Thyroid gland (tissue), 4 donors: ENCODE measurements at regions not wholly inside any gene's neighbourhood (a gene's known extent, or its start where the extent isn't known, plus 50 kb on each side); places are given as distances from the start of the nearest gene placed in this dataset.

Source experiments
- DNase-seq, 2 donors: peaks; one replicate each; pipeline ENCODE4 v3.0.0-alpha.2; 2019
- H3K27ac ChIP-seq, 3 donors: fragments of 200-600 bp; sonication (generic); 1 replicate in 2 of 3; 2 replicates in 1 of 3; pipeline ENCODE4 v1.5.1; 2016 to 2019; ENCODE audit warnings: mild to moderate bottlenecking in 1 of 3, moderate library complexity in 1 of 3
- H3K27me3 ChIP-seq: fragments of 200-600 bp; sonication (generic); one replicate; pipeline ENCODE4 v1.5.1; 2019
- H3K36me3 ChIP-seq, 2 donors: fragments of 200-600 bp; sonication (generic); one replicate each; pipeline ENCODE4 v1.5.1; 2016 to 2019
- H3K4me1 ChIP-seq, 2 donors: fragments of 200-600 bp; sonication (generic); one replicate each; pipeline ENCODE4 v1.5.1; 2017 to 2019
- H3K4me3 ChIP-seq, 3 donors: fragments of 200-600 bp; sonication (generic); replicated peaks in 1 of 3; 1 replicate in 2 of 3; 2 replicates in 1 of 3; pipeline ENCODE4 v1.5.1; 2016; ENCODE audit warnings: mild to moderate bottlenecking in 1 of 3
- H3K9me3 ChIP-seq: fragments of 200-600 bp; sonication (generic); one replicate; pipeline ENCODE4 v1.5.1; 2017
- POLR2A ChIP-seq, 2 donors: fragments of 450-650 bp; IDR thresholded peaks; one replicate each; pipeline ENCODE4 v1.6.1; 2017; ENCODE audit warnings: antibody characterized with exemption in 2 of 2, mild to moderate bottlenecking in 2 of 2, moderate library complexity in 1 of 2
- WGBS, 2 donors: methylation state at CpG; one replicate each; pipeline ENCODE4 v1.1.5; 2017; 5-methylcytosine and 5-hydroxymethylcytosine counted together
- intact Hi-C: fragments of 100-400 bp; cut with DNase I; formaldehyde crosslinking; loops from one replicate; pipeline ENCODE4 v1.15.1; 2023
- TF ChIP-seq, protein P1 (sequence below), 6 experiments: fragments of 200-600 bp in 3 of 6; fragments of 450-650 bp in 3 of 6; sonication (generic) in 3 of 6; IDR thresholded peaks; one replicate each; pipeline ENCODE4 v1.5.1; 2016 to 2019; ENCODE audit warnings: antibody characterized with exemption in 6 of 6, mild to moderate bottlenecking in 2 of 6, inconsistent platforms in 1 of 6, moderate library complexity in 1 of 6

DNA sequence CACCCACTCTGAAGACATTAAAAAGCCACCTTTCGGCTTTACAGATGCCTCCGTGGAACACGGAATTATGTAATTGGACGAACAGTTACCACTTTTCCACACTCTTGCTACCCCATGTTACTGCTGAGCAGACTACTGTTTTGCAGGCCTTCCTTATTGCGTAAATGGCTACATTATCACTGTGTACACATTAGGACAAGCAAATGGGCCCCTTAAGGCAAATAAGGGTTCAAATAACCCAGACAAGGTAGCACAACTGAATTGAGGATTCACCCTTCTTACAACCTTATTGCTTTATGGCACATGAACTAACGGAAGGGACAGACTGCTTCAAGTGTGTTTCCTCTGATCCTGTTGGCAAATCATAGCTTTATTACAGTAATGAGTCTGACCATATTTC is 832.2 kb upstream of the FANCL start:
- no peaks in the 10 kb centered on the region for H3K36me3 ChIP-seq
- H3K4me1 ChIP-seq: no peaks in the 10 kb centered on the region
- TF ChIP-seq, protein P1, sequence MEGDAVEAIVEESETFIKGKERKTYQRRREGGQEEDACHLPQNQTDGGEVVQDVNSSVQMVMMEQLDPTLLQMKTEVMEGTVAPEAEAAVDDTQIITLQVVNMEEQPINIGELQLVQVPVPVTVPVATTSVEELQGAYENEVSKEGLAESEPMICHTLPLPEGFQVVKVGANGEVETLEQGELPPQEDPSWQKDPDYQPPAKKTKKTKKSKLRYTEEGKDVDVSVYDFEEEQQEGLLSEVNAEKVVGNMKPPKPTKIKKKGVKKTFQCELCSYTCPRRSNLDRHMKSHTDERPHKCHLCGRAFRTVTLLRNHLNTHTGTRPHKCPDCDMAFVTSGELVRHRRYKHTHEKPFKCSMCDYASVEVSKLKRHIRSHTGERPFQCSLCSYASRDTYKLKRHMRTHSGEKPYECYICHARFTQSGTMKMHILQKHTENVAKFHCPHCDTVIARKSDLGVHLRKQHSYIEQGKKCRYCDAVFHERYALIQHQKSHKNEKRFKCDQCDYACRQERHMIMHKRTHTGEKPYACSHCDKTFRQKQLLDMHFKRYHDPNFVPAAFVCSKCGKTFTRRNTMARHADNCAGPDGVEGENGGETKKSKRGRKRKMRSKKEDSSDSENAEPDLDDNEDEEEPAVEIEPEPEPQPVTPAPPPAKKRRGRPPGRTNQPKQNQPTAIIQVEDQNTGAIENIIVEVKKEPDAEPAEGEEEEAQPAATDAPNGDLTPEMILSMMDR (IDR thresholded peaks at IDR 0.05): no peak
- no peak for TF ChIP-seq POLR2A (IDR thresholded peaks at IDR 0.05)
- intact Hi-C loops: no loop called here
- 94 to 96% methylated on average over 6 of the region's 6 CpGs for WGBS, 2 donors
- H3K27me3 ChIP-seq: no peaks in the 10 kb centered on the region
- no peak overlapping the region for H3K27ac ChIP-seq
- no peaks in the 10 kb centered on the region for H3K9me3 ChIP-seq
- no peak overlapping the region for H3K4me3 ChIP-seq
- DNase-seq: no peak

DNA sequence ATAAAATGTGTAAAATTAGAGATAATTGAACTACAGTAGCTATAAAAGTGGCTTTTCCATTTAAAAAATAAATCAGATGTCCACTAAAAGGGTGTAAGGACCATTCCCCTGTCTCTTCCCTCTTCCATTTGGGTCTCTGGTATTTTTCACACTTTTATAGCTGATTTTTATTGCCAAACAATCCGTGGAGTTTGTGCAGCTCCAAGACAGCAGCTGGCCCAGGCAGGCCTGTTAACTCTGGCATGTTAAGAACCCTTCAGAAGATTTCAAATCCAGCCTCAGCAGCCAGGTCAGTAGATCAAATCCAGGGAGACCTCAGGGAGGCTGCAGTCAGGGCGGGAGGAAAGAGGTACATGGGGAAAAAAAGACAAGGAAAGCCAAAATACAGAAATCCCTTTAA is 827.1 kb upstream of the FANCL start:
- Histone ChIP-seq H3K36me3 (no peaks in the 10 kb centered on the region), H3K27me3 (no peaks in the 10 kb centered on the region), H3K4me1 (no peaks in the 10 kb centered on the region), H3K4me3 (no peak overlapping the region), H3K9me3 (no peaks in the 10 kb centered on the region), H3K27ac (no peak overlapping the region)
- no peak for DNase-seq
- intact Hi-C loops: no loop called here
- no peak for TF ChIP-seq POLR2A (IDR thresholded peaks at IDR 0.05)
- TF ChIP-seq, protein P1 (IDR thresholded peaks at IDR 0.05): no peak
- 24 to 32% methylated on average over 2 of the region's 2 CpGs for WGBS, 2 donors

DNA sequence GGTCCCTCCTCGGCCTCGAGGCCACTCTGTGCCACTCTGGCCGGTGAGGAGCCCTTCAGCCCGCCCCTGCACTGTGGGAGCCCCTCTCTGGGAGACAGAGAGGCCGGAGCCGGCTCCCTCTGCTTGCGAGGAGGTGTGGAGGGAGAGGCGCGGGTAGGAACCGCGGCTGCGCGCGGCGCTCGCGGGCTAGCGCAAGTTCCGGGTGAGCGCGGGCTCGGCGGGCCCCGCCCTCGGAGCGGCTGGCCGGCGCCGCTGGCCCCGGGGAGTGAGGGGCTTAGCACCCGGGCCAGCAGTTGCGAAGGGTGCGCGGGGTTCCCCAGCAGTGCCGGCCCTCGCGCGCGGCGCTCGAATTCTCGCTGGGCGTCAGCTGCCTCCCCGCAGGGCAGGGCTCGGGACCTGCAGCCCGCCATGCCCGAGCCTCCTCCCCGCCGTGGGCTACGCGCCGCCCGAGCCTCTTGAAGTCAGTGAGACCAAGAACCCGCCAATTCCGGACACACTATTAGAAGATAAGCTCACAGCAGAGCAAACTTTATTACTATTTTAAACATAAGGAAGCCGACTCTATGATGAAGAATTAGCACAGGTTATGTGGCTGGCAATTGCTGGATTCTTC is 825.8 kb upstream of the FANCL start:
- DNase-seq: no peak
- H3K36me3 ChIP-seq: no peaks in the 10 kb centered on the region
- no peaks in the 10 kb centered on the region for H3K4me1 ChIP-seq
- intact Hi-C loops: no loop called here
- TF ChIP-seq, protein P1 (IDR thresholded peaks at IDR 0.05): no peak
- no peak for TF ChIP-seq POLR2A (IDR thresholded peaks at IDR 0.05)
- 91 to 96% methylated on average over 23 to 45 of the region's 56 CpGs for WGBS, 2 donors
- no peak overlapping the region for H3K4me3 ChIP-seq
- H3K27ac ChIP-seq: no peak overlapping the region
- no peaks in the 10 kb centered on the region for H3K27me3 ChIP-seq
- no peaks in the 10 kb centered on the region for H3K9me3 ChIP-seq

DNA sequence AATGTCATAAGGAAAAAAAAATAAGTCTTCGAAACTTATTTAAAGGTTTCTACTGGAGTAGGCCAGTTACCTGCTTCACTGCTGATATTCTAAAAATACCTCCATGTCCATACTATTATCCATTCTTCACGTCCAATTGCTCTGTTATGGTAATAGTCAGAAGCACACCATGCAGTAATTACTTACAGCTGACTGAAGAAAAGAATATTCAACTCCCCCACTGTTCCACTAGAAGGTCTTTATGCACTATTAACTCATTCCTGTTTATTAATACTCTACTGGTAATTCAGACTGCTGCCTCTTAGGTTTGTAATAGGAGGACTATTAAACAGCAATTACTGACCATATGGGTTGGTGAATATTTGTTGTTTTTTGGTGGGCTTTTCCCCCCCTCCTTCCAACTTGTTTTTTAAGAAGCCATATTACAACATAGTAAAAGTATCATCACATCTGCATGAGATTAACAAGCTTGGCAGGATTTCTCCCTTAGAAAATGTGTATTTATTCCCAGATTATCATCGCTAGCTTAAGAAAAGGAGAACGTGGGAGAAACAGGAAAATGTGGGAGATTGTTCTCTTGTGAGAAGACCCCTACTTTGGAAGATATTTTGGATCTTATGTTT is 806.4 kb upstream of the FANCL start:
- WGBS, 2 donors: 65 to 72% methylated on average over 4 of the region's 4 CpGs
- Histone ChIP-seq H3K27me3 (no peaks in the 10 kb centered on the region), H3K9me3 (no peaks in the 10 kb centered on the region), H3K27ac (no peak overlapping the region), H3K36me3 (no peaks in the 10 kb centered on the region), H3K4me3 (no peak overlapping the region), H3K4me1 (no peaks in the 10 kb centered on the region)
- no peak for DNase-seq
- TF ChIP-seq POLR2A (IDR thresholded peaks at IDR 0.05): no peak
- TF ChIP-seq, protein P1 (IDR thresholded peaks at IDR 0.05): no peak
- intact Hi-C loops: no loop called here
